Kidney epithelial cell (primary cell): ENCODE measurements at regions not wholly inside any gene's neighbourhood (a gene's known extent, or its start where the extent isn't known, plus 50 kb on each side); places are given as distances from the start of the nearest gene placed in this dataset.

ENCODE experiments used
- DNase-seq: peaks from one replicate; pipeline ENCODE4 v3.0.0-alpha.2; 2010; ENCODE audit warnings: low read depth
- H3K27me3 ChIP-seq: 2 replicates; pipeline ENCODE4 v1.6.0; 2011; ENCODE audit warnings: low read length; ENCODE audit not compliant: control insufficient read depth, insufficient read depth
- H3K36me3 ChIP-seq: 2 replicates; pipeline ENCODE4 v1.5.1; 2011; ENCODE audit warnings: low read length; ENCODE audit not compliant: control insufficient read depth, insufficient read depth
- H3K4me3 ChIP-seq: 2 replicates; pipeline ENCODE4 v1.5.1; 2011; ENCODE audit warnings: low read depth, mild to moderate bottlenecking, control low read depth, low read length
- CTCF ChIP-seq: IDR thresholded peaks from 2 replicates; pipeline ENCODE4 v1.5.1; 2011; ENCODE audit warnings: mild to moderate bottlenecking, moderate library complexity, low read length, control low read depth, inconsistent platforms; ENCODE audit not compliant: insufficient read depth, poor library complexity, severe bottlenecking

DNA sequence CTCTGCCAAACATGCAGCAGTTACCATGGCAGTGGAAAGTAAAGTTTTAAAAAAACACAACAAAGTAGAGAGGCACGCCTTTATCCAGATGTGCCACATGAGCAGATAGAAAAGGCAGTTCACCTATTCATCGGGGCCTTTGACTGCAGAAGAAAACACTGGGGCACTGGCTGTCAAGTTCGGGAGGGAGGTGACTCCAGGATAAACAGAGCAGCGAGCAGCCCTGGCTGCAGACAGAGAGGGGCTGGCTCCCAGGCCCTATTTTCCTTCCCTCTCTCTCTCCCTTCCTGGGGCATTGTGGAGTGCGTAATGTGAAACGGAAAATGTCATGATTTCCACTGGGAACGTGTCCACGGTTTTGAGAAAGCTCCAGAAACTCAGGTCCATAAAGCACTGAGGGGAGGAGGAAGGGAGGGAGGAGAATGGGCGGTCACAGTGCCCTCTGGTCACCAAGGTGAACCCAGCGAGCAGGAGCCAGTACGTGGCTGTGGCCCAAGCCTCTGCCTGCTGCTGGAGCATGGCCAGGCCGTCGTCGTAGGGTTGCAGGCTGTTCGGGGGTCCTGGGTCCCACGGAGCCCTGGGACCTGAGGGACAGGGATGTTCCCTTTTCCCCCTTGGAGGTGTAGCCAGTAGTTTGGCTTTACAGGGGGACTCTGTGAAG is 114.7 kb upstream of the IRF2BP2 start:
- DNase-seq: no peak
- Histone ChIP-seq H3K36me3 (no peaks in the 10 kb centered on the region), H3K4me3 (no peak overlapping the region), H3K27me3 (no peaks in the 10 kb centered on the region)
- TF ChIP-seq CTCF: no peak

- H3K4me3 ChIP-seq: no peak overlapping the region
- peak; percentile 78 for DNase-seq
- H3K36me3 ChIP-seq: no peaks in the 10 kb centered on the region
- H3K27me3 ChIP-seq: no peaks in the 10 kb centered on the region
- no peak for TF ChIP-seq CTCF
Measured at GRCh38 chr1:234722904-234723720, 113.1 kb upstream of the IRF2BP2 start.

DNA sequence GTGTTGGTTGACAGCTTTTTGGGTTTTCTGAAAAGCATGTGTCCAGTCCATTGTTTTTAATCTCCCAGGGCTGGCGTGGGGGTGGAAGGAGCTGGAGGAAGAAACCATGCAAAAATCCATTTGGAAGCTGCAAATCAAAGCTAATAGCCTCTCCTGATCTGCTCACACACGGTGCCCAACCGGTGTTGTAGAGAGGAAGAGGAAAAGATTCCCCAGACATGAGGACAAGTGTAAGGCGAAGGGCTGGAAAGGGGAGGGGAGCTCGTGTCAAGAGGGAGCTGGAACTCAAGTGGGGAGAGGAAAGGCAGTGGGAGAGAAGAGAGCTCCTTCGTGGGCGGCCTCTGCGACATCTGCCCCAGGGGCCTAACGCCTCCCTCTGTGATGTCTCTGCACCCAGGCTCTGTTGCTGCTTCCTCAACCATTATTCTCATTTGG is 112.3 kb upstream of the IRF2BP2 start:
- Histone ChIP-seq H3K36me3 (no peaks in the 10 kb centered on the region), H3K27me3 (no peaks in the 10 kb centered on the region), H3K4me3 (no peak overlapping the region)
- TF ChIP-seq CTCF: no peak
- no peak for DNase-seq

DNA sequence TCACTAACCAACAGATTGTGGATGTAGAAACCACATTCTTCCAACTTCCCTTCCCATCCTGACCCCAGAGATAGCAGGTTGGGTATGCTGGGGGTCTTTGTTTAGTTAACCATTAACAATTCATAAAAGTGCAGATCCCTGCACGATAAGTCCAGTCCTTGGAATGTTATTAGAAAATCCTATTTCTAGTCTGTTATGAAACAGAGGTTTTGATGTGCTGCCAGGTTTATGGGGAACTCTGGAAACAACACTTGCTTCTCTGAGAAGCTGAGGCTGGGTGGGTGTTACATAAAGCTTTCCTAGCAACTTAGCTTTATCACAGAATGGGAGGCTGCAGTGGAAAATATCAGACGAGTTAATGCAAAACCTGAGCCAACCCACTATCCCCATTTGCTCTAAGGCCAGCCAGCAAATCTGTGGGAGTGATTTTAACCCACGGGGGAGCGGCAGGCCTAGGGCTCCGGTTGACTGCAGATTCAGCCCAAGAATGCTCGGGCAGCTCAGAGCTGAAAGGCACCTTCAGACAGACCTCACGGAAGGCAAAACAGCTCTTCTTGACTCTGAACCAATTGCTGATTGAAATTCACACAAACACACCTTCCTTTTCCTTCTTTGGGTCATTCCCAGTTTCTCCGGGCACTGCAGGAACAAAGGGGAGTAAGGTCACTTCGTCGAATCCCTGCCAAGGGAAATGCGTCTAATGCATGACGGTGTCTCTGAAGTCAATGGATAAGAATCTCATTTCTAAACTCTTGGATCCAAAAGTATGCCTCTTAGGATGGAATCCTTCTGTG is 111.7 kb upstream of the IRF2BP2 start:
- Histone ChIP-seq H3K36me3 (no peaks in the 10 kb centered on the region), H3K27me3 (no peaks in the 10 kb centered on the region), H3K4me3 (no peak overlapping the region)
- TF ChIP-seq CTCF: no peak
- no peak for DNase-seq

DNA sequence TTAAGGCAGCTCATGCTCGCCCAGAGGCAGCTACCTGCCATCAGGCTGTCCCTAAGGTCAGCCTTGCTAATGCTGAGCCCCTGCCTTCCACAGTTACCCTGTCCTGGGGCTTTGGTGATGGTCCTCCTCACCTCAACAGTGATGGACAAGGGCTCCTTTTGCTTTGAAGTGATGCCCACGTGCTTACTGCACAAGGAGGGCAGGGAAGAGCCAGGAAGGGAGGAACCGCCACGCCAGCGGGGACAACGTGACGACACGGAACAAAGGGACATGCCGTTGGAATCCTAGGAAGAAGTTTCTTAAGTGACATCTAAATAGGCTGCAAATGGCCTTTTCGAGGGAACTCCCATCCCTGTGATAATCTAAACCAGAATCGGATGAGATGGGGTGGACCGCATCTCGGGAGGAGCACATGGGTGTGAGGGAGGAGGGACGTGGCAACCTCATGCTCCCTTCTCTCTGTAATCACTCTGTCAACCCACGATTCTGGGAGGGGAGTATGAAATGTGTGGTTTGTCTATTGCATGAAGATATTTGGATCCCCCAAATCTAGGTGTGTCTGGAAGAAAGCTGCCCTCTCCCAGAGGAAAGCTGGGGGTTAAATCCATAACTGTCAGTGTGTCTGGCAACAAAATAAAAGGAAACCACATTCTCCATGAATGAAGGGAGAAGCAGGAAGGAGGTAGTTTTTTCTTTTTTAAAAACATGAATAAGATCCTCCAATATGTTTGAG is 110.9 kb upstream of the IRF2BP2 start:
- TF ChIP-seq CTCF: no peak
- H3K36me3 ChIP-seq: no peaks in the 10 kb centered on the region
- H3K4me3 ChIP-seq: no peak overlapping the region
- H3K27me3 ChIP-seq: no peaks in the 10 kb centered on the region
- DNase-seq: no peak
